OCI-LY3 (cell line): ENCODE measurements at regions not wholly inside any gene's neighbourhood (a gene's known extent, or its start where the extent isn't known, plus 50 kb on each side); places are given as distances from the start of the nearest gene placed in this dataset.

ENCODE experiments used
- H2AFZ ChIP-seq: fragments of 200-600, 300-600 bp; shearing (Covaris generic); 2 replicates; pipeline ENCODE4 v1.6.0; 2014; ENCODE audit warnings: antibody characterized with exemption, low read depth, low read length
- H3K27ac ChIP-seq: fragments of 200-600, 300-600 bp; sonication (generic); 2 replicates; pipeline ENCODE4 v1.5.1; 2014; ENCODE audit warnings: mild to moderate bottlenecking, low read length, moderate library complexity, mixed read lengths
- H3K27me3 ChIP-seq: fragments of 200-600, 300-600 bp; sonication (generic); 2 replicates; pipeline ENCODE4 v1.6.1; 2014; ENCODE audit warnings: low read depth, low read length, mixed read lengths
- H3K36me3 ChIP-seq: fragments of 200-600, 300-600 bp; sonication (generic); replicated peaks from 2 replicates; pipeline ENCODE3; 2014; ENCODE audit warnings: low read depth, low read length, mixed read lengths
- H3K4me1 ChIP-seq: fragments of 300-600, 200-600 bp; sonication (generic); 2 replicates; pipeline ENCODE4 v1.6.1; 2014; ENCODE audit warnings: low read length, mixed read lengths
- H3K4me2 ChIP-seq: fragments of 200-600, 300-600 bp; sonication (generic); 2 replicates; pipeline ENCODE4 v1.6.1; 2014; ENCODE audit warnings: low read length, mixed read lengths
- H3K4me3 ChIP-seq: fragments of 300-600, 200-600 bp; sonication (generic); 2 replicates; pipeline ENCODE4 v1.5.1; 2014; ENCODE audit warnings: antibody characterized with exemption, mild to moderate bottlenecking, low read length, moderate library complexity
- H3K79me2 ChIP-seq: fragments of 300-600, 200-600 bp; shearing (Covaris generic); 2 replicates; pipeline ENCODE4 v1.6.1; 2014; ENCODE audit warnings: mild to moderate bottlenecking, low read length, mixed read lengths
- H3K9ac ChIP-seq: fragments of 300-600, 200-600 bp; shearing (Covaris generic); 2 replicates; pipeline ENCODE4 v1.6.0; 2014; ENCODE audit warnings: mild to moderate bottlenecking, low read length, moderate library complexity
- H3K9me3 ChIP-seq: fragments of 200-600, 300-600 bp; shearing (Covaris generic); 2 replicates; pipeline ENCODE4 v1.6.1; 2014; ENCODE audit warnings: low read length, mixed read lengths; ENCODE audit not compliant: insufficient read depth
- H4K20me1 ChIP-seq: fragments of 200-600, 300-600 bp; sonication (generic); 2 replicates; pipeline ENCODE4 v1.6.1; 2016; ENCODE audit warnings: low read length, mixed read lengths; ENCODE audit not compliant: insufficient read depth
- CTCF ChIP-seq: fragments of 200-600, 300-600 bp; sonication (generic); IDR thresholded peaks from 2 replicates; pipeline ENCODE4 v1.5.1; 2014; ENCODE audit warnings: antibody characterized with exemption, low read length, low read depth
- EZH2phosphoT487 ChIP-seq: fragments of 200-600 bp; shearing (Covaris generic); IDR thresholded peaks from 2 replicates; pipeline ENCODE4 v1.6.1; 2018; ENCODE audit warnings: antibody characterized with exemption, mixed run types, low read depth

- Histone ChIP-seq H4K20me1 (no peaks in the 10 kb centered on the region), H3K27ac (no peak overlapping the region), H3K4me1 (no peaks in the 10 kb centered on the region), H3K4me3 (no peak overlapping the region), H2AFZ (no peak overlapping the region), H3K79me2 (no peaks in the 10 kb centered on the region), H3K9me3 (no peaks in the 10 kb centered on the region), H3K36me3 (no peaks in the 10 kb centered on the region), H3K27me3 (no peaks in the 10 kb centered on the region), H3K4me2 (no peak overlapping the region), H3K9ac (no peak overlapping the region)
- no peak for TF ChIP-seq EZH2phosphoT487
- TF ChIP-seq CTCF = no peak
Observed at GRCh38 chr6:169062272-169062671, 191.4 kb downstream of the THBS2 start.

GRCh38 chr6:169058634-169059033 is 195.0 kb downstream of the THBS2 start:
- Histone ChIP-seq H3K4me1 (peaks cover 2% of the 10 kb centered on the region; the same call in 1 of the 2 replicates), H3K9ac (no peak overlapping the region), H3K4me3 (no peak overlapping the region), H3K9me3 (no peaks in the 10 kb centered on the region), H3K4me2 (no peak overlapping the region), H4K20me1 (no peaks in the 10 kb centered on the region), H3K36me3 (no peaks in the 10 kb centered on the region), H3K27me3 (no peaks in the 10 kb centered on the region), H3K79me2 (no peaks in the 10 kb centered on the region), H2AFZ (no peak overlapping the region), H3K27ac (no peak overlapping the region)
- TF ChIP-seq CTCF (no peak), EZH2phosphoT487 (no peak)

- H4K20me1 ChIP-seq = no peaks in the 10 kb centered on the region
- H3K9ac ChIP-seq = no peak overlapping the region
- H2AFZ ChIP-seq = no peak overlapping the region
- no peak overlapping the region for H3K4me2 ChIP-seq
- no peaks in the 10 kb centered on the region for H3K36me3 ChIP-seq
- no peaks in the 10 kb centered on the region for H3K9me3 ChIP-seq
- no peaks in the 10 kb centered on the region for H3K27me3 ChIP-seq
- no peaks in the 10 kb centered on the region for H3K79me2 ChIP-seq
- H3K4me1 ChIP-seq = peaks cover 2% of the 10 kb centered on the region; the same call in 1 of the 2 replicates
- TF ChIP-seq CTCF (no peak), EZH2phosphoT487 (no peak)
- no peak overlapping the region for H3K4me3 ChIP-seq
- no peak overlapping the region for H3K27ac ChIP-seq
Observed at GRCh38 chr6:169052462-169052861, 201.2 kb downstream of the THBS2 start.

GRCh38 chr6:169051371-169051770 is 202.3 kb downstream of the THBS2 start:
- no peaks in the 10 kb centered on the region for H4K20me1 ChIP-seq
- H2AFZ ChIP-seq = no peak overlapping the region
- H3K27ac ChIP-seq = no peak overlapping the region
- H3K4me3 ChIP-seq = no peak overlapping the region
- no peak overlapping the region for H3K4me2 ChIP-seq
- TF ChIP-seq CTCF = no peak
- TF ChIP-seq EZH2phosphoT487 = no peak
- H3K79me2 ChIP-seq = no peaks in the 10 kb centered on the region
- H3K9me3 ChIP-seq = no peaks in the 10 kb centered on the region
- peaks cover 2% of the 10 kb centered on the region; the same call in 1 of the 2 replicates for H3K4me1 ChIP-seq
- H3K27me3 ChIP-seq = no peaks in the 10 kb centered on the region
- H3K9ac ChIP-seq = no peak overlapping the region
- no peaks in the 10 kb centered on the region for H3K36me3 ChIP-seq
